ENCODE measurements at regions not wholly inside any gene's neighbourhood (a gene's known extent, or its start where the extent isn't known, plus 50 kb on each side); places are given as distances from the start of the nearest gene placed in this dataset.
A peak's percentile ranks its signal among the peaks of the same experiment; 100 is the strongest.

DNA sequence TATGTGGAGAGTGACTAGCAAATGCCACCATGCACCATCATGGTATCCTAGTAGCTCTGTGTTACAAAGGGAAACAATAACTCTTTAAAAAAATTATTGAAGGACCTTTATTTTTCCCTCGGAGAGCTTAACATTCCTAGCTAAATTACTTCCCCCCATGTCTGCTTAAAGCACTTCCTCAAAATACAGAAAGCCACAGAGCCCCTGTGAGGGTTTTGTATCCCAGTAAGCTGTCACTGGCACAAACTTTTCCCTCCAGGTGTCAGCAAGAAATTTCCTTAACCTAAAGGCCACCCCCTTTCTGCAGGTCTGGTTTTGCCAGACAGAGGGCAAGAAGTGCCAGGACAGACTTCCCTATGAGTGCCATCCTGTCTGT is 340.0 kb upstream of the PRDM1 start:
- TF ChIP-seq, protein P1, sequence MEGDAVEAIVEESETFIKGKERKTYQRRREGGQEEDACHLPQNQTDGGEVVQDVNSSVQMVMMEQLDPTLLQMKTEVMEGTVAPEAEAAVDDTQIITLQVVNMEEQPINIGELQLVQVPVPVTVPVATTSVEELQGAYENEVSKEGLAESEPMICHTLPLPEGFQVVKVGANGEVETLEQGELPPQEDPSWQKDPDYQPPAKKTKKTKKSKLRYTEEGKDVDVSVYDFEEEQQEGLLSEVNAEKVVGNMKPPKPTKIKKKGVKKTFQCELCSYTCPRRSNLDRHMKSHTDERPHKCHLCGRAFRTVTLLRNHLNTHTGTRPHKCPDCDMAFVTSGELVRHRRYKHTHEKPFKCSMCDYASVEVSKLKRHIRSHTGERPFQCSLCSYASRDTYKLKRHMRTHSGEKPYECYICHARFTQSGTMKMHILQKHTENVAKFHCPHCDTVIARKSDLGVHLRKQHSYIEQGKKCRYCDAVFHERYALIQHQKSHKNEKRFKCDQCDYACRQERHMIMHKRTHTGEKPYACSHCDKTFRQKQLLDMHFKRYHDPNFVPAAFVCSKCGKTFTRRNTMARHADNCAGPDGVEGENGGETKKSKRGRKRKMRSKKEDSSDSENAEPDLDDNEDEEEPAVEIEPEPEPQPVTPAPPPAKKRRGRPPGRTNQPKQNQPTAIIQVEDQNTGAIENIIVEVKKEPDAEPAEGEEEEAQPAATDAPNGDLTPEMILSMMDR (IDR thresholded peaks at IDR 0.05; ENCODE audit: low read depth, low read length, missing control alignments), result no peak
- H3K4me3 ChIP-seq (ENCODE audit: low read depth, low read length), result no peak overlapping the region
- DNase-seq (ENCODE audit: low read depth), result no peak
- in situ Hi-C loops (cut with HindIII; ENCODE audit: low sequenced_read_pairs), result no loop called here

DNA sequence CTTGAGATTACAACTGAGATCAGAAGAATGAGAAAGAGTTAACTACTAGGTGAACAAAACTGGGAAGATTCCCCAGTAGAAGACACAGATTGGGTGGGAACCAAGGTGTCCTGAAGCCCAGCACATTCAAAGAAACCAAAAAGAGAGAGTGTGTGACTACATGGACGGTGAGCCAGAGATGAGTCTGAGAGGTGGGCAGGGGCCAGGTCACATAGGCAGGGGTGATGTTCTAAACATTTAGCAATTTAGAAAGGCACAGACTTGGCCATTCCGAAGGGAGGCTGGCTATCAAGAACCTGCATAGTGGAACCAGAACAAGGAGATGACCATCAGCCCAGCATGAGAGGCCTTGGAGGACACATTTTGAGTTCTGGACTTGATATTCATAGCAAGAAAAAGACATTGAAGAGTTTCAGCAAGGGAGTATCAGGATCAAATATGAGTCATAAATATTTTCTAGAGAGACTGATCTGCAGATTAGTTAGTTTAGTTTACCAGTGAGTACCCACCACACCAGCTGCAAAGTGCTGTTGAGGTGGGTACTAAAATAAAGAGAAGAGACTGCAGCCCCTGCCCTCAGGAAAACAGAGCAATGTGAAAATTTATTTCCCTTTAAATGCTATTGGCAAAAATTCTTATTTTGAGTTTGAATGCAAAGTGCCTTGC is 340.5 kb upstream of the PRDM1 start:
- DNase-seq (ENCODE audit: low read depth), result no peak
- TF ChIP-seq, protein P1 (IDR thresholded peaks at IDR 0.05; ENCODE audit: low read depth, low read length, missing control alignments), result no peak
- in situ Hi-C loops (cut with HindIII; ENCODE audit: low sequenced_read_pairs), result no loop called here
- no peak overlapping the region for H3K4me3 ChIP-seq (ENCODE audit: low read depth, low read length)

DNA sequence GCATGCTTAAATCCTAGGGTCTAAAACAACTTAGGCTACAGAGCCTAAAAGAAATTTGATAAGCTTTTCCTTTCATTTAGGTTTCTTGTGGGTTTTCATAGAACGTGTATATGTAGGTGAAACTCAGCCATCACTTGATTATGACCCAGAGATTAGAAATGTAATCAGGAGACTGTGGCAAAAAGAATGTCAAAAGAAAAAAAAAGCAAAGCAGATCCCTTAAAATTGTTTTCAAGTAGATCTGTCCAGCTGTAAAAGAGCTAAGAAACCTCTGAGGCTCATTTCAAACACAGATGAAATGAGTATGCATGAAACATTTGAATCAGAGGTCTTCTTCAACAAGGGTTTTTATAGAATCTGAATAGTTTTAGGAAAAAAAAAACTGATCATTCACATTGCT is 341.3 kb upstream of the PRDM1 start:
- no peak overlapping the region for H3K4me3 ChIP-seq (ENCODE audit: low read depth, low read length)
- in situ Hi-C loops (cut with HindIII; ENCODE audit: low sequenced_read_pairs), result no loop called here
- TF ChIP-seq, protein P1 (IDR thresholded peaks at IDR 0.05; ENCODE audit: low read depth, low read length, missing control alignments), result no peak
- no peak for DNase-seq (ENCODE audit: low read depth)

DNA sequence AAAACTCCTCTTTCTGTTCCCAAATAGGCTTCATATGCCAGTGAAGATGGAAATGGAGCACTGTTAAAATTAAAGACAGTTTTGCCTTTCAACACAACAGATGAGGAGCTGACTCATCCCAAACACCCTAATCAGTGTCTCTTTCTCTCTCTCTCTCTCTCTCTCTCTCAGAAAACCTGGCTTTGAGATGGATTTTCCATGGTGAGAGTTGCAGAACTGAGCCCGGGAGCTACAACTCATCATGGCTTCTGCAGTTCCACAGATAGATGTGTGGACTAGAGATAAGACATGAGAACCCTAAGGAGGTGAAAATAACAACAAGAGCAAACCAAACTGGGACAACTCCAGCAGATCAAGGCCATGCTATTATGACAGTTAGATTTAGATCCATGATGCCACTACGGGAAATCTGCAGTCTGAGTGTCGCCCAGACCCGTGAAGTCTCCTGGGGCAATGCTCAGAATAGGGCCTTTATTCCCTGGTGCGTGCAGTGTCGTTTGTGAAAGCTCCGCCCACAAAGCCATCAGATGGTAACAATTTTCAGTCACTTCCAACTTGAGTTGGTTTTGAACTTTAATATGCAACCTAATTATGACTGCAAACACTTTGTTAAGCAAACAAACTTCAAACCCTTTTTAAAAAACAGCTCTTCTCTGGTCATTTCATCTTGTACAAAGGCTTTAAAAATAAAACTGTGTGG is 338.2 kb upstream of the PREP start:
- in situ Hi-C loops (cut with HindIII; ENCODE audit: low sequenced_read_pairs), result no loop called here

DNA sequence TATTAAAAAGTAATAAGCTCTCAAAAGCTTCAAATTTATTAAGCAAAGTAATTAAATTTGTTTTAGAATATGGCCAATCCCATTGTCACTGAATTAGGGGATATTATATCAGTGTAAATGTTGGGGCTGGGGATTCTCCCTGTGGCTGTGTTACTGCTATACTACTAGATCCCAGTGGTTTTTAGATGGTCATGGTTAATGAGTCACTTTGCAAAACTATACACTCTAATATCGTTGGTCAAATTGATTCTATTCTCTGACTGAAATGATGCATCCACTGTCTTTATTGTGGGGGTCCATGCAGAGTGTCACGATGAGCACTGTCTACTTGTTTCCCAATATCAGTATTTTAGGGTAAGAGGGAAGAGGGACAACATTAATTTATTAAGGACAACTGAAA is 336.9 kb upstream of the PREP start:
- DNase-seq (ENCODE audit: low read depth), result no peak
- TF ChIP-seq, protein P1 (IDR thresholded peaks at IDR 0.05; ENCODE audit: low read depth, low read length, missing control alignments), result no peak

More for the DNA sequence above, 338.2 kb upstream of the PREP start:
- no peak for DNase-seq (ENCODE audit: low read depth)
- TF ChIP-seq, protein P1 (IDR thresholded peaks at IDR 0.05; ENCODE audit: low read depth, low read length, missing control alignments), result no peak
- H3K4me3 ChIP-seq (ENCODE audit: low read depth, low read length), result no peak overlapping the region

DNA sequence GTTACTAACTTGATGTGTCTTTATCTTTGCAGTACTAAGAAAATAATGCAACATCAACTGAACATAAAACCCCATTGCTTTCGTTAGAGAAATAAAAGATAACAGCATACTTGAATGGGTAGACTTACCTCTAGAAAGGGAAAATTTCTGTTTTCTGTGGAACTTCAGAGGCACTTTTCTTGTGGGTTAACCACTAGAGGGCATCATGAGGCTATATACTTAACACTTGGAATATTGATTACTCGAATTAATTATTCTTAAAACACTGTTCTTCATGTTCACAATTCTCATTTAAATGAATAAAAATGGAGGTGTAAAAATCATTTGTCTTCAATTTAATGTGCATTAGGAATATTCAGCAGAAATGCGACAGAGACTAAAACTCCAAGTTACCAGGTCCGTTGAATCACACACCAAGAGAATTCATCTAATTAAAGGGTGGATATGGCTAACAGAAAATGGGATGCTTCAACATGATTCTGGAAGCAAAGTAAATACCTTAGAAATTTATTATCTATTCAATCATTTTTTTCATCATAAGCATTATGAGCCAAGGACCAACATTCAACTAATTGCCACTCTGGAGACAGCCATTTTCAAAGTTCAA is 330.8 kb upstream of the PREP start:
- no peak overlapping the region for H3K4me3 ChIP-seq (ENCODE audit: low read depth, low read length)
- TF ChIP-seq, protein P1 (IDR thresholded peaks at IDR 0.05; ENCODE audit: low read depth, low read length, missing control alignments), result peak; percentile 50
- peak; percentile 31 for DNase-seq (ENCODE audit: low read depth)
- in situ Hi-C loops (cut with HindIII; ENCODE audit: low sequenced_read_pairs), result no loop called here

More for the DNA sequence above, 336.9 kb upstream of the PREP start:
- H3K4me3 ChIP-seq (ENCODE audit: low read depth, low read length), result no peak overlapping the region
- in situ Hi-C loops (cut with HindIII; ENCODE audit: low sequenced_read_pairs), result no loop called here
